Breast epithelium (tissue), 4 donors: ENCODE measurements at regions not wholly inside any gene's neighbourhood (a gene's known extent, or its start where the extent isn't known, plus 50 kb on each side); places are given as distances from the start of the nearest gene placed in this dataset.

Experiments used
- DNase-seq, 2 donors: peaks; one replicate each; pipeline ENCODE4 v3.0.0-alpha.2; 2019; ENCODE audit warnings: low spot score in 2 of 2
- H3K27ac ChIP-seq, 2 donors: fragments of 200-600 bp; sonication (generic) in 1 of 2; one replicate each; pipeline ENCODE4 v1.5.1; 2016 to 2019; ENCODE audit warnings: mild to moderate bottlenecking in 1 of 2
- H3K27me3 ChIP-seq, 2 donors: fragments of 200-600 bp; sonication (generic) in 1 of 2; one replicate each; pipeline versions ENCODE4 v1.5.1 to v1.6.0; 2017 to 2019; ENCODE audit warnings: control low read depth in 1 of 2, mild to moderate bottlenecking in 1 of 2
- H3K36me3 ChIP-seq: fragments of 200-600 bp; one replicate; pipeline ENCODE4 v1.5.1; 2019
- H3K4me1 ChIP-seq, 2 donors: fragments of 200-600 bp; sonication (generic); one replicate each; pipeline ENCODE4 v1.5.1; 2016 to 2019; ENCODE audit warnings: control low read depth in 1 of 2
- H3K4me3 ChIP-seq, 3 donors: fragments of 200-600 bp; sonication (generic); 1 replicate in 2 of 3; 2 replicates in 1 of 3; pipeline ENCODE4 v1.5.1; 2016 to 2019; ENCODE audit warnings: mild to moderate bottlenecking in 3 of 3, moderate library complexity in 2 of 3
- H3K9me3 ChIP-seq, 2 donors: fragments of 200-600 bp; sonication (generic) in 1 of 2; one replicate each; pipeline ENCODE4 v1.5.1; 2016 to 2019; ENCODE audit warnings: control low read depth in 1 of 2
- POLR2A ChIP-seq: fragments of 450-650 bp; IDR thresholded peaks from one replicate; pipeline ENCODE4 v1.6.1; 2016; ENCODE audit warnings: antibody characterized with exemption, mild to moderate bottlenecking, moderate library complexity
- POLR2AphosphoS5 ChIP-seq, 3 donors: sonication (generic); formaldehyde crosslinking; IDR thresholded peaks; one replicate each; pipeline ENCODE4 v1.6.1; 2017; ENCODE audit warnings: antibody characterized with exemption in 3 of 3
- intact Hi-C: fragments of 100-400 bp; cut with DNase I; formaldehyde crosslinking; loops from one replicate; pipeline ENCODE4 v1.15.1; 2023; ENCODE audit warnings: low total_unique reads
- TF ChIP-seq, protein P1 (sequence below), 3 donors: fragments of 450-650 bp; IDR thresholded peaks; one replicate each; pipeline ENCODE4 v1.5.1; 2016 to 2017; ENCODE audit warnings: antibody characterized with exemption in 3 of 3, mild to moderate bottlenecking in 3 of 3, moderate library complexity in 3 of 3

DNA sequence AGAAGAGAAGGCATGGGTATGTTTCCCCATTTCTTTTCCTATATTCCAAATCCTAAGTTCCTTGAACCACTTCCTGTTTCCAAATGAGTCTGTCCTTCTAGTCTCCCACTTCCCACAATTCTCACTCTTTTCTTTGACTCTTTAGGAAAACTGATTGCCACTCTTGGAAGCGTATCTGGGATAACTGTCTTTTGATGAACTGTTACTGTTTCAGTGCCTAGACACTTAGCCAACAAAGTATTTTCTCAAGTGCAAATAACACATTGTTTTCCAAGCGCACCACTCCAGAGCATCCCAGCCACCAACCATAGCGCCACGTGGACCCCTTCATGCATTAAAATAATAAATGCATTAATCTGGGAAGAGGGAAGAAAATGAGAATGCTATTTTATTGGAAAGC is 342.8 kb downstream of the MTX2 start:
- Histone ChIP-seq H3K9me3 (no peaks in the 10 kb centered on the region), H3K36me3 (no peaks in the 10 kb centered on the region), H3K27me3 (no peaks in the 10 kb centered on the region), H3K27ac (no peak overlapping the region), H3K4me3 (no peak overlapping the region), H3K4me1 (no peaks in the 10 kb centered on the region)
- intact Hi-C loops, result no loop called here
- no peak for TF ChIP-seq POLR2A
- TF ChIP-seq, protein P1, sequence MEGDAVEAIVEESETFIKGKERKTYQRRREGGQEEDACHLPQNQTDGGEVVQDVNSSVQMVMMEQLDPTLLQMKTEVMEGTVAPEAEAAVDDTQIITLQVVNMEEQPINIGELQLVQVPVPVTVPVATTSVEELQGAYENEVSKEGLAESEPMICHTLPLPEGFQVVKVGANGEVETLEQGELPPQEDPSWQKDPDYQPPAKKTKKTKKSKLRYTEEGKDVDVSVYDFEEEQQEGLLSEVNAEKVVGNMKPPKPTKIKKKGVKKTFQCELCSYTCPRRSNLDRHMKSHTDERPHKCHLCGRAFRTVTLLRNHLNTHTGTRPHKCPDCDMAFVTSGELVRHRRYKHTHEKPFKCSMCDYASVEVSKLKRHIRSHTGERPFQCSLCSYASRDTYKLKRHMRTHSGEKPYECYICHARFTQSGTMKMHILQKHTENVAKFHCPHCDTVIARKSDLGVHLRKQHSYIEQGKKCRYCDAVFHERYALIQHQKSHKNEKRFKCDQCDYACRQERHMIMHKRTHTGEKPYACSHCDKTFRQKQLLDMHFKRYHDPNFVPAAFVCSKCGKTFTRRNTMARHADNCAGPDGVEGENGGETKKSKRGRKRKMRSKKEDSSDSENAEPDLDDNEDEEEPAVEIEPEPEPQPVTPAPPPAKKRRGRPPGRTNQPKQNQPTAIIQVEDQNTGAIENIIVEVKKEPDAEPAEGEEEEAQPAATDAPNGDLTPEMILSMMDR (IDR thresholded peaks at IDR 0.05), result no peak
- TF ChIP-seq POLR2AphosphoS5 (IDR thresholded peaks at IDR 0.05), result no peak
- DNase-seq, result no peak

DNA sequence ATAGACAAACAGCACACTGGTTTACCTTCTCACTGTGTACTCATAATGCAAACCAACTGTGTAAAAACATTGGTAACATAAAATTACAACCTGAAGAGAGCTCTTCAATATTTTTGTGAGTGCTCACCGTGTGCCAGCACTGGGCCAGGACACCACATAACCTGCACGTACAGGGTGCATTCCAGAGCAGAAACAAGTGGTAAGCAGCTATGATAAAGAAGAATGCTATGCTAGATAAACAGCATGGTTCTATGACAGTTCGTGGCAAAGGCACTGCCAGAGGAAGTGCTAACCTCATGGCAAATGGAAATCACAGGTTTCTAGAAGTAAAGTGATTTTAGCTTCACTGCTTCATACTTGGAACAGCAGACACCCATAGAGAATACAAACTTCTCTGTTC is 343.5 kb downstream of the MTX2 start:
- H3K9me3 ChIP-seq, result no peaks in the 10 kb centered on the region
- H3K4me1 ChIP-seq, result no peaks in the 10 kb centered on the region
- no peaks in the 10 kb centered on the region for H3K36me3 ChIP-seq
- TF ChIP-seq POLR2A (no peak), POLR2AphosphoS5 (IDR thresholded peaks at IDR 0.05) (no peak)
- TF ChIP-seq, protein P1 (IDR thresholded peaks at IDR 0.05), result no peak
- no peaks in the 10 kb centered on the region for H3K27me3 ChIP-seq
- intact Hi-C loops, result no loop called here
- H3K4me3 ChIP-seq, result no peak overlapping the region
- no peak for DNase-seq
- no peak overlapping the region for H3K27ac ChIP-seq

DNA sequence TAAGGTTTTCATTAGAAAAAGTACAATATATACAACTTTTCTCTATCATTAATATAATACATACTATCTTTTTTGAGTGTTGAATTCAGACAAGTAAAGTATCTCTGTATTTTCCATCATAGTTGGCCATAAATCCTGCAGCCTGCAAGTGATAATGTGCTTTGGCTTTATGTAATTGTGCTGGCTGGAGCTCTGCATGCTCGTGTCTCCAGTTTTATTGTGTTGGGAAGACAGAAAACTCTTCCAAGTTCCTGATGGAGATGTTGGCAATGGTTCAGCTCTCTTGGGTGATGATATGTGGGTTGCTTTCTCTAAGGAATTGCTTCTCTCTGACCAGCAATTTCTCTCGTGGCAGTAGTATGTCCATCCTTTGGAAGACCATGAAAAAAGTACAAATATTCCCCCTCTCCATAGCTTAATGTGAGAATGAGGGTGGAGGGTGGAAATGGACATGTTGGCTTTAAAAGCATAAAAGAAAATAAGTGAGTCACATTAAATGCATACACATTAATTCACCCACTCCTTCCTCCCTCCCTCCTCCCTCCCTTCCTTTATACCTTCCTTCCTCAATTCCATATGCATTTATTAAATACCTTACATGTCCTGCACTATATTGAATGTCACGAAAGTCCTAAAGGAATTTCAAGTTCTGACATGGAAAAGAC is 344.2 kb downstream of the MTX2 start:
- Histone ChIP-seq H3K27ac (no peak overlapping the region), H3K27me3 (no peaks in the 10 kb centered on the region), H3K4me3 (no peak overlapping the region), H3K4me1 (no peaks in the 10 kb centered on the region), H3K9me3 (no peaks in the 10 kb centered on the region), H3K36me3 (no peaks in the 10 kb centered on the region)
- no peak for DNase-seq
- intact Hi-C loops, result no loop called here
- TF ChIP-seq, protein P1 (IDR thresholded peaks at IDR 0.05), result no peak
- TF ChIP-seq POLR2A (no peak), POLR2AphosphoS5 (IDR thresholded peaks at IDR 0.05) (no peak)

DNA sequence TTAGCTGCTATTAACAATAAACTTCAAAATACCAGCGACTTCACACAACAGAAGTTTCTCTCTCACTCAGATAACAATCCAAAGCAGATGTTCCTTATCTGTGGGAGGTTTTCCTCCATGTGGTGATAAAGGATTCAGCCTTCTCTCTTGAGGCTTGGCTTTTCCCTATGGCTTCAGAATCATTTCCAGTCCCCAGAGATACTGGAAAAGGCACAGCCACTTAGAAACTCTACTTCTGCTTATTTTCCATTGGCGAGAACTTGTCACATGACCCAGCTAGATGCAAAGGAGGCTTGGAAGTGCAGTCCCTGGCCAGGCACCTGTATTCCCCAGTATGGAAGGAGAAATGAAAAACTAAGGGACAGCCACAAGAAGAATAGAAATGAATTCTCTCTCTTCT is 344.8 kb downstream of the MTX2 start:
- H3K4me1 ChIP-seq, result no peaks in the 10 kb centered on the region
- H3K27ac ChIP-seq, result no peak overlapping the region
- intact Hi-C loops, result no loop called here
- TF ChIP-seq, protein P1 (IDR thresholded peaks at IDR 0.05), result no peak
- no peak for TF ChIP-seq POLR2AphosphoS5 (IDR thresholded peaks at IDR 0.05)
- TF ChIP-seq POLR2A, result no peak
- H3K9me3 ChIP-seq, result no peaks in the 10 kb centered on the region
- H3K36me3 ChIP-seq, result no peaks in the 10 kb centered on the region
- H3K27me3 ChIP-seq, result no peaks in the 10 kb centered on the region
- no peak for DNase-seq
- H3K4me3 ChIP-seq, result no peak overlapping the region

DNA sequence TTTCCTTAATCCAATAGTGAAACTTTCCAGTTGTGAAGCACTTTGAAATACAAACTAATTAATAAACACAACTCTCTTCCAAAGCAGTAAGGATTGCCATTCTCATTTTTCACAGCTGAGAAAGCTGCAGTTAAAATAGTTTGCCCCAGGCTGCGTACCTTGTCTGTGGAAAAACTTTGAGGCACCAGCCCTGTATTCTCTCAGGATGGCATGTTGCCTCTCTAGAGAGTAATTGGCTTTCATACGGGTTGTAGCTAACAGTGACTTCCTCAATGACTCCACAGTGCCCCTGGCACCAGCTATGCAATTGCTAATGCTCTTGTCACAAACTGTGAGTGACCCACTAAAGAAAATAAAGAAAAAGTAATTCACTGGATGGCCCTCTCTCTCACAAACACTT is 345.7 kb downstream of the MTX2 start:
- no peaks in the 10 kb centered on the region for H3K36me3 ChIP-seq
- no peak for DNase-seq
- H3K4me3 ChIP-seq, result no peak overlapping the region
- H3K4me1 ChIP-seq, result no peaks in the 10 kb centered on the region
- no peak overlapping the region for H3K27ac ChIP-seq
- intact Hi-C loops, result no loop called here
- TF ChIP-seq POLR2AphosphoS5 (IDR thresholded peaks at IDR 0.05), result no peak
- TF ChIP-seq, protein P1 (IDR thresholded peaks at IDR 0.05), result no peak
- no peak for TF ChIP-seq POLR2A
- H3K27me3 ChIP-seq, result no peaks in the 10 kb centered on the region
- H3K9me3 ChIP-seq, result no peaks in the 10 kb centered on the region
